ENCODE measurements at regions not wholly inside any gene's neighbourhood (a gene's known extent, or its start where the extent isn't known, plus 50 kb on each side); places are given as distances from the start of the nearest gene placed in this dataset.
"Not testable (repeated sequence)": the region's sequence is repeated elsewhere in the genome, so short reads cannot be mapped to it uniquely, and the experiment has no call there.

GRCh38 chr12:114500131-114500530 is 94.2 kb upstream of the TBX5 start:
- in situ Hi-C loops (cut with HindIII; ENCODE audit: low sequenced_read_pairs), result no loop called here
- no peak overlapping the region for H3K4me3 ChIP-seq (ENCODE audit: low read depth, low read length)
- no peak for TF ChIP-seq CTCF (IDR thresholded peaks at IDR 0.05; ENCODE audit: low read depth, low read length)
- no peak for DNase-seq (ENCODE audit: low read depth, low spot score)

GRCh38 chr12:114499338-114499737 is 93.4 kb upstream of the TBX5 start:
- H3K4me3 ChIP-seq (ENCODE audit: low read depth, low read length), result no peak overlapping the region
- DNase-seq (ENCODE audit: low read depth, low spot score), result no peak
- in situ Hi-C loops (cut with HindIII; ENCODE audit: low sequenced_read_pairs), result no loop called here
- TF ChIP-seq CTCF (IDR thresholded peaks at IDR 0.05; ENCODE audit: low read depth, low read length), result no peak

- no peak for TF ChIP-seq CTCF (IDR thresholded peaks at IDR 0.05; ENCODE audit: low read depth, low read length)
- no peak overlapping the region for H3K4me3 ChIP-seq (ENCODE audit: low read depth, low read length)
- in situ Hi-C loops (cut with HindIII; ENCODE audit: low sequenced_read_pairs), result no loop called here
- DNase-seq (ENCODE audit: low read depth, low spot score), result no peak
These were observed 86.0 kb upstream of the TBX5 start for GRCh38 chr12:114491916-114492315.

- H3K4me3 ChIP-seq (ENCODE audit: low read depth, low read length); DNase-seq (ENCODE audit: low read depth, low spot score); in situ Hi-C loops (cut with HindIII; ENCODE audit: low sequenced_read_pairs): not testable (repeated sequence)
These were observed 79.0 kb upstream of the TBX5 start for GRCh38 chr12:114484822-114485459.

- TF ChIP-seq CTCF (IDR thresholded peaks at IDR 0.05; ENCODE audit: low read depth, low read length), result no peak
- no peak overlapping the region for H3K4me3 ChIP-seq (ENCODE audit: low read depth, low read length)
- in situ Hi-C loops (cut with HindIII; ENCODE audit: low sequenced_read_pairs), result no loop called here
- DNase-seq (ENCODE audit: low read depth, low spot score), result no peak
These were observed 78.1 kb upstream of the TBX5 start for GRCh38 chr12:114483996-114484395.

- no peak for DNase-seq (ENCODE audit: low read depth, low spot score)
- no peak for TF ChIP-seq CTCF (IDR thresholded peaks at IDR 0.05; ENCODE audit: low read depth, low read length)
- no peak overlapping the region for H3K4me3 ChIP-seq (ENCODE audit: low read depth, low read length)
- in situ Hi-C loops (cut with HindIII; ENCODE audit: low sequenced_read_pairs), result no loop called here
These were observed 75.2 kb upstream of the TBX5 start for GRCh38 chr12:114481200-114481535.

GRCh38 chr12:114480337-114481199 is 74.6 kb upstream of the TBX5 start:
- no peak for TF ChIP-seq CTCF (IDR thresholded peaks at IDR 0.05; ENCODE audit: low read depth, low read length)
- peak overlapping the region; percentile 20 for H3K4me3 ChIP-seq (ENCODE audit: low read depth, low read length)
- no peak for DNase-seq (ENCODE audit: low read depth, low spot score)
- in situ Hi-C loops (cut with HindIII; ENCODE audit: low sequenced_read_pairs), result no loop called here

Measured in astrocyte of the spinal cord (primary cell).